GM19238 (cell line): ENCODE measurements at regions not wholly inside any gene's neighbourhood (a gene's known extent, or its start where the extent isn't known, plus 50 kb on each side); places are given as distances from the start of the nearest gene placed in this dataset.
"Not testable (repeated sequence)": the region's sequence is repeated elsewhere in the genome, so short reads cannot be mapped to it uniquely, and the experiment has no call there.

Source experiments
- DNase-seq: peaks from one replicate; pipeline ENCODE4 v3.0.0; 2011; ENCODE audit warnings: low spot score; ENCODE audit not compliant: insufficient read length

DNA sequence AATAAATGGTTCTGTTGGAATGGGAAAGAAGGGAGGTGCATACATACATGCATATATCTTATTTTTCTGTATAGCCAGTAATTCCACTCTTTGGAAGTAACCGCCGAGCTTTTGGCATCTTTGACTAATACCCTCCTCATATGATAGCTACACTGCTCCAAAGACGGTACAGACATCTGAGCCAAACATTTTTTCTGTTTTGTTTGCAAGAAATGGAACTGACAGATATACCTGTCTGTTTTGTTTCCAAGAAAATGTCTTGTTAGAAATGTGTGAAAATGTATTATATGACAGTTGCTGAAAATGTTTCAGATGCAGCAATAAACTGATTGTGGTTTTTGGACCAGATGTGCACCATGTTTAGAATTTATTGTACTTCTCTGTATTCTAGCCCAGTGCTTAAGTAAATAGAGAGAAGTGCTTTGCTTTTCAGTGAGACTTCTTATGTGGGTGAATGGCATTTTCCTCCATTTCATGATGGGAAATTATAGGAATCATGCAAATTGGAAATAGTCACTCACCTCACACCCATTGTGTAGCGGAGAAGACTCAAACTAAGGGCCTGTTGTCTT lies 396.9 kb downstream of the KCNRG start:
- DNase-seq = no peak

DNA sequence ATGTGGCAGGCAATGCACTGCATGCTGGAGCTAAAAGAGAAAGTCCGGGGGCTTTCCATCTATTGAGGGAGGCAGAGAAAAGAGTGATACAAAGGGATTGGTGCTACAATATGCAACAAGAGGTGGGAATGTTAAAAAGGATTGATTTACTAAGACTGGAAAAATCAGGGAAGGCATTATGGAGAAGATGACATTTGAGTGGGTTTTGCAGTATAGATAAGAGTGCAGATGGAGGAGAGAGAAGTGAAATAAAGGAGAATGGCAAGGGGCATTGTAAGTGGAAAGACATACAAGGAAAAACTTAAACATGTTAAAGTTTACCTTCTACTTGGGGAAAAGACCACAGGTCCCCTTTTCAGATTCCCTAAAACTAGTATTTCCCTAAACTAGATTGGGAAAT lies 399.4 kb downstream of the KCNRG start:
- no peak for DNase-seq

DNA sequence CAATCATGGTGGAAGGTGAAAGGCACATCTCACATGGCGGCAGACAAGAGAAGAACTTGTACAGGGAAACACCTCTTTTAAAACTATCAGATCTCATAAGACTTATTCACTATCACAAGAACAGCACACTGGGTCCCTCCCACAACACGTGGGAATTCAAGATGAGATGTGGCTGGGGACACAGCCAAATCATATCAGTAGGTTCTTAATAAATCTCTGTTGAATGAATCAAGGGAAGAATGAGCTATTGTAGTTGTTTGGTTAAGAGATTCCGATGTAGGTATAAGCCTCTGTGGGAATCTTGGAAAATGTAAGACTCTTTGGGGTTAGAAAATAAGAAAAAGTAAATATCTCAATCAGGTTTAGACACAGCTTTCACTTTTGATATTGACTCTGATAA lies 400.2 kb downstream of the KCNRG start:
- DNase-seq = no peak

DNA sequence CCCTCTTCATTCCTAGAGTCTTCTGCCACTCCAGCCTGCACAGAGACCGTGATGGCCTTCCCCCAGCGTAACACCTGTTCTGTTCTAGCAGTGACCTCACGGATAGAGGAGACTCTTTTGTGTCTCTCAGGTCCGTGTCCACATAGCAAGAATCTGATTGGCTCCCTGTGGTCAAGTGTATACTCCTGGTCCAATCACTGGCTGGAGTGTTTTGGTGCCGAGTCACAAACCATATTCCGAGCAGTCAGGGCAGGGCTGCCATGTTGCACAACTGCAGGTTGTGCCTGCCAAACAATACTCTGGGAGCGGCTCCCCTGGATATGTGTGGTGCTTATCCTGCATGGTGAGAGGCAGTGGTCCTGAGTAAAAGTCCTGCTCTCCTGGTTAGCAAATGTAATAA lies 402.4 kb downstream of the KCNRG start:
- no peak for DNase-seq

DNA sequence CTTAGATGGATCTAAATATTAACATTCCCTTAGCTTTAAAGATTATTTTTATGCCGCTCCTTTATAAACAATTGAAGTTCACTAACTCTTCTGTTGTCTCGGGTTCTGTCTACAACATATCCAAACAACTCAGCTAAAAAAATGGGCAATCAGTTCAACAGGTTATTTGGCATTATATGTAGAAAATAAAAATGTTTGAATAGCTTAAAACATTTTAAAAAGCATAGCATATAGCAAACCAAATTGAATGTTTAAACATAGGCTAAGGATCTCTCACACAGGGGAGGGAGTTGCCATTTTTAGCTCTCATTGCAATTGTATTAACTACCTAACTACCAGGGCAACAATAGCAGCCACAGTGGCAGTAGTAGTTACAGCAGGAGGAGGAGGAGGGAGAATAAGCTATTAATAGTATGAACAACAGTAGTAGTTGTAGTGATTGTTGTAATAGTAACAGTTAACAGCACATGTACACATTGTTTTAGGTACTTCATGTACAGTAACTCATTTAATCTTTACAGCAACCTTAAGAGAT lies 404.2 kb downstream of the KCNRG start:
- no peak for DNase-seq

DNA sequence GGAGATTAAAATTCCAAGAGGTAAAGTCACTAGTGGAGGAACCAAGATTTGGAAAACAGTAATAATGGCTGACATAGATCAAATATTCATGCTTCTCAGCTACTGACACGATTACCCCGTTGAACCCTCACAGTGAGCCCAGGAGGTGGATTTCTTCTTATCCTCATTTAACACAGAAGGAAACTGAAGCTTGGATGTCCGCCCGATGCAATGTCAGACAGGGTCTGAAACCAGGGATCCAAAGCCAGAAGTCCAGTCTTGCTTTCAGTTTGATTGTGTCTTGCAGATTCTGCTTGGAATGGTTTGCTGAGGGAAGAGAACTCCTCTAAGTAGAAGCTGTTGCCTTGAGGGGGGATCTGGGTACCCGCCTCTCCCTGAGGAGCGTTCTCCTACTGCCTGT lies 404.7 kb downstream of the KCNRG start:
- DNase-seq = no peak

DNA sequence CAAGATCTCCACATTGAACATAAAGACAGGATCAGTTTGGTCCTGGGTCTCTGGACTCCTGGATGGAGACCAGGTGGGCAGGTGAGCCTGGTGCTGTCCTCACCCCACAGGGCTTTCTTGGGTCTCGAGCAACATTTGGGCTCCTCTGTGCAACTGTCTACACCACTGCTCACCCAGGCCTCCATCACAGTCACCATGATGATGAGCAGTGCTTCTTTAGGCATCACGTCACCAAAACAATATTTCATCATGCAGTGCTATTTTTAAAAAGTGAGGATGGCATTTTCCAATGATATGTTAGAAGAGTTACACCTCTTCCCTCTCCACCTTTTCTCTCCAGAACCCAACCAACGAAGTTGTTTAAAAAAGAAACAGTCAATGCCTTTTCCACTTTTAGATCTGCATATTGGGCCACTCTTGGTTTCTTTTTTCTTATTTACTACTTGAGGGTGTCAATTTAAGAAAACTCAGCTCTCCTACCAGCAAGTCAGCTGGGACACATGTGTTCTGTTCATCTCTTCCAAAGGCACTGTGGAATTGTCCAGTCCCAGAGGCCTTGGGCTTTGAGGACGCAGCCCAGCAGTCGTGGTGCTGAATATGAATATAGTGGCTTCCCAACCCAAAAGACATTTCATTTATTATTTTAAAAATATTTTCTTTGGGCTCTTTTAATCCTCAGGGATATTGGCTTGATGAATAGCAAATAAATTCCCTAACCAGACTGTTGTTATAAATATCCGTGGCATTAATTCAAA lies 405.7 kb downstream of the KCNRG start:
- no peak for DNase-seq

DNA sequence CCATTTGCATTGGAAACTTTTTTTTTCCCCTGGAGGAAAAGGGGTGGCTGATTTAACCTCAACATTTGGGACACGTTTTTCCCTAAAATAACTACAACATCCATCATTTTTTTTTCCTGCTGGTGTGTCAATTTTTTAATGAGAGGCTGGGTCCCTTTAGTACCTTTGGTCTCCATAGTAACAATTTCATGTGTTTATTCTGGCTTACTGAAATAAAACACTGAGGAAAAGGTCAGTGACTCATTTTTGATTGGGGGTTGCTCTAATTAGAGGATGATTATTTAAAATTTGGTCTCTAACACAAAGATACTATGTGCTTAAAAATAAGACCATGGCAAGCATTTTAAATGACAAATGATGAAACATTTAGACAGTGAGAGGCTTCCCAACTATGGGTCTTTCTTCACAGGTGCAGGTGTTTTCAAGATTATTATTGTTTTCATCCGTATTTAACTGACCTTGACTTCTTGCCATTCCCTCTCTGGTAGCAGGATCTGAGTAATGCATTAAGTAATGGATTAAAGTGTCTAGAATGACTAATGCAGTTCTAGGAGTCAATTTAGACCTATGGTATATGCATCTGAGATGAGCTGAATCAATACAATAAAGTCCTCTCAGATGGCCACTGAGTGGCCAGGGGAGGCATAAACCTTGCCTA lies 406.4 kb downstream of the KCNRG start:
- DNase-seq = no peak

DNA sequence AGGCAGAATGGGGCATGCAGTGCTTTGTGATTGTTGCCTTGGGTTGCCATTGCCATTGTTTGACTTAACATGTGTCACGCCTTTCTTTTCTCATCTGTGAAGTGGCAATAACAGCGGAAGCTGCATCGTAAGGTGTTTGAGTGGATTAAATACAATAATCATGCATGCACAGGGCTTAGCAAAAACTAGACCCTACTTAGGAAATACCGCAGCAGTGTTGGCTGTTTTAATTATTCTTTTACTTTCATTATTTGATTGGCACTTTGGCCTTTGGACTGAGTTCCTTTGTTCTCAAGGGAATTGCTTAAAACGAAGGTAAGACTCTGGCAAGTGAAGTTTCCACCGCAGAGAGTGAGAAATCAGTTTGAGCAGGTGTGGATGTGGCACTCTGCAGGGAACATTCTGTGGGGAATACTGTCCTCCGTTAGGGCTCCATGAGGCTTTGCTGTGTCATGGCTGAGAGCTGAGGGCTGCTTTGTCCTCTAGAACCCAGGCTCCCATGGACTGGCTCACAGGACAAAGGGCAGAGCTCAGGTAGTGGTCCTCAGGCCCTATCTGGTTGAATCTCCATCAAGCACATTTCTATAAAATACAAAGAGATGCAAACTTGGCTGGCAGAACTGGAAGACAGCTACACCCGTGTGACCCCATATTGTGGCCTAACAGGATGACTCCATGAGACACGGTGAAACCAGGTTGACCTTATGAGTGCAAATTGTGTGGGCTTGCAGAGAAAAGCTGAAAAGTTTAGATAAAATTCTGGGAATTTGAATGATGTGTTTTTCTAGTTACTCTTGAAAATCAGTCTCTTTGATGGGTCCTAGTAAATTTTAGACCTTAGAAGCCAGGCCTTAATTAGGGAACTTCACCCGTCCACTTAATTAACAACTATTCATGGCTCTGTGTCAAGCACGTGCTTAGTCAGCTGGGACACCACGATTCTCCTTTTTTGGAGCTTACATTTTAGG lies 407.2 kb downstream of the KCNRG start:
- DNase-seq = no peak

DNA sequence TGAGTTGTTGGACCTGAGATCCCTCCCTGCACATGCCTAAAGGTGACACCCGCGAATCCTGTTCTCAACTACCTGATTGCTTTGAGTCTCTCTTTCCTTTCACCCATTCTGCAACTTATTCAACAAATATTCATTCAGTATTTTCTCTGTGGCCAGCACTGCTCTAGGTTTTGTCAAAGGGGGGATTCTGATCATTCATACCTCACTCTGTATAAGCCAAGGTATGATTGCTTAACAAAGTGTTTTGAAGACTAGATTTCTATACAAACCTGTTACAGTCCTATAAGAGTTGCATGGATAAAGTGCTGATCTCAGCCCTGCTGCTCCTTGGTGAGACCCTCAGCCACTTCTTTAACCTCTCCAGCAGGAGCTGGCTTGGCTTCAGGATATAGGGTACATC lies 409.7 kb downstream of the KCNRG start:
- DNase-seq = no peak

DNA sequence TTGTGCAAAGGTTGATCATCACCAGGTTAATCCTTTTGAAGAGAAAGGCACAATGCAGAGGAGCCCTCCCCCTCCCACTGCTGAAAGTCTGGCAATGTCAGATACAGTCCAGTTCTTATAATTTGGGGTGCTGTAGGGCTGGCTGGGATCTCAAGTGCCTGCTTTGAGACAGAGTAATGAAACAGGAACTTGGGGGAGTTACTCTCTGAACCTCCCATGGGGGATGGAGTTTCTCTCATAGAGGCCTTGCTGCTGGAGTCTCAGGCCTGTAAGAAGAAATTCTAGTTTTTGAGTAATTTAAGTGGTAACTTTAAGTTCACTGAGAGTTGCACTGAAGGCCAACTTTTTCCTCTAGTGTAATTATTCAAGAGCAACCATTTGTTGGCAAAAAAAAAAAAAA lies 410.5 kb downstream of the KCNRG start:
- DNase-seq = no peak

DNA sequence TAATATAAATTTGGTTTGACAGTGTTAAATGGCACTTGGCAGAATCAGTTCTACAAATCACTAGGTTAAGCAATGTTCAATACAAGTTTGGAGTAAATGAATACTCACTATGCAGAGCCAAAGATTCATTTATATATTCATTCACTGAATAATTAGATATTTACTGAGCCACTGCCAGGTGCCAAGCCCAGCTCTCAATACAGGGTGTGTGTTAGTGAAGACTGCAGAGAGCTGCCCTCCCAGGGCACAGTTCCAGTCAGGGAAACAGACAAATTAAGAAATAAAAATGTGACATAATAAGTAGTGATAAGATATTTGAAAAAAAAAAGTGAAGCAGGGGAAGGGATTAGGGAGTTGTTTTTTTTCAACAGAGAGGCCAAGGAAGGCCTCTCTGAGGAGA lies 411.7 kb downstream of the KCNRG start:
- no peak for DNase-seq

DNA sequence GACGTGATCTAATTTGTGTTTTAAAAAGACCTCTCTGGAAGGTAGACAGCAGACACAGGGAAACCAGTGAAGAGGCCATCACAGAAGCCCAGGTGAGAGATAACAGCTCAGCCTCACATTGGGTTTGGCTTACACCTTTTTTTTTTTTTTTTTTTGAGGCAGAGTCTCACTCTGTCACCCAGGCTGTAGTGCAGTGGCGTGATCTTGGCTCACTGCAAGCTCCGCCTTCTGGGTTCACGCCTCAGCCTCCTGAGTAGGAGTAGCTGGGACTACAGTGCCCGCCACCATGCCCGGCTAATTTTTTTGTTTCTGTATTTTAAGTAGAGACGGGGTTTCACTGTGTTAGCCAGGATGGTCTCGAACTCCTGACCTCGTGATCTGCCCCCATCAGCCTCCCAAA lies 412.3 kb downstream of the KCNRG start:
- not testable (repeated sequence) for DNase-seq

DNA sequence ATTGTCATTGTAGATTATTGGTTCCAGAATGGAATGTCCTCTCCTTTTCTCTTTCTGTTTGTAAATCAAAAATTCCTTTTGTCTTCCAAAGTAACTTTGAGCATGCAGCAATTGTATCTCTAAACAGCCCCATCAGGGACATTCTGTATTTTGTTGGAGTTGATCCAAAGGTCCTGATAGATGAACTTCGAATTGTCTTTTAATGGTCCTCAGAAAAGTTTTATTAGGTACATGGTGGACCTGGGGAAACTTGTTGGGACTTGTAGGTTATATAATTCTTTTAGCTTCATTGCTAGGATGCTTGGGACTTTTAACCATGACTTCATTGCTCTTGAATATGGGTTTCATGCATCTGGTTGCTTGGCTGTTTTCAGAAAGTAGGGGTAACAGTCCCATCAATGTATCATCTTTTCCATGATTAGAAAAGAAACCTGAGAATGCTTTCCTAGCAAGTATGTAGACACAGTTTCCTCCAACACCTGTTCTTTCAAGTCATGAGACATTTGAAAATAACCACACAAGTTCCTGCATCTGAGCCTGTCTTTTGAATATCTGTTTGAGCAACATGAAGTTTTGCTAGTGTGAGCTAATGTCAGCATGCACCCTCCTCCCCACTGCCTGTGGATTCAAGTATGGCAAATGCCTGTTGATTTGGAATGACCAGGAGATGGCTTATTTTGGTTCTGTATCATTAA lies 413.1 kb downstream of the KCNRG start:
- DNase-seq = no peak

DNA sequence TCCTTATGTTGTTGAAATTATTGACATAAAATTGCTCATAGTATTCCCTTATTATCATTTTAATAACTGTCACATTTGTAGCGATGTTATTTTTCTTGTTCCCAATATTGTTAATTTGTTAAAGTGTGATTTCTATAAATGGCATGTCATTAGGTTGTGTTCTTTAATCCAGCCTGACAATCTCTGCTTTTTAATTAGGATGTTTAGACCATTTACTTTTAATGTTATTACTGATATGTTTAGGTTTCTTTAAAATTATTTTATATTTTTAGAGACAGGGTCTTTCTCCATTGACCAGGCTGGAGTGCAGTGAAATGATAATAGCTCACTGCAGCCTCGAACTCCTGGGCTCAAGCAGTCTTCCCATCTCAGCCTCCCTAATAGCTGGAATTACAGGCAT lies 408.5 kb downstream of the DLEU7 start:
- no peak for DNase-seq

DNA sequence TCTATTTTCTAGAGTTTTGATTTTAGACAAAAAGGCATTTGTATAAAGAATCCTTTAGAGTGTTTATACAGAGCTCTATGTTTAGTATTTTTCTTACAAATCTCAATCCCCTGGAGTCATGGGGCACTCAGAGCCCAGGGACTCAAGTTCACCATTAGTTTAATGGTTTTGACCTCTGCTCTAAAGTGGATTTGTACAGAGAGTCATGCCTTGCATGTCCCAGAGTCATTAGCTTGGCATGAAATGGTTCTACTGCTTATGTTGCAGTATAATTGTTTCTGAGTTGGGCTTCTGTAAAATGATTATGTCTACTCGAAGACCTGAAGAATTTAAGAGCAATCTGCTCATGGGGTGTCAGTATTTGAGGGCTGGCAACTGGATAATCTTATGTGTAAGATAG lies 406.2 kb downstream of the DLEU7 start:
- no peak for DNase-seq

DNA sequence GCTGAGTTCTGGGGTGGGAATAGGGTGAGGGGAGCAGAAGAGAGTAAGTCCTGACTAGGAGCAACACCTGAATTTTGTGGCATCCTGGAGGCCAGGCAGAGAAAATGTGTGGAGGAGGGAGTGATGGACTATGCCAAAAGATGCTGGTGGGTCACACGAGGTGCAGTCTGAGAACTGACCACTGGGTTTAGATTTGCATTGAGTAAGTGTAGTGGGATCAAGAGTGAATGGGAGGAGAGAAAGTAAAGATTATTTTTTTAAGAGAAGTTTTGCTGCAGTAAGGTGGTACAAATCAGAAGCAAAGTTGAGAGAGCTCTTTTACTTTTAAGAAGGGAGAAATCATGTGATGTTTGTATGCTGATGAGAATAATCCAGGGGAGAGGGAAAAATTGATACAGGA lies 405.1 kb downstream of the DLEU7 start:
- no peak for DNase-seq

DNA sequence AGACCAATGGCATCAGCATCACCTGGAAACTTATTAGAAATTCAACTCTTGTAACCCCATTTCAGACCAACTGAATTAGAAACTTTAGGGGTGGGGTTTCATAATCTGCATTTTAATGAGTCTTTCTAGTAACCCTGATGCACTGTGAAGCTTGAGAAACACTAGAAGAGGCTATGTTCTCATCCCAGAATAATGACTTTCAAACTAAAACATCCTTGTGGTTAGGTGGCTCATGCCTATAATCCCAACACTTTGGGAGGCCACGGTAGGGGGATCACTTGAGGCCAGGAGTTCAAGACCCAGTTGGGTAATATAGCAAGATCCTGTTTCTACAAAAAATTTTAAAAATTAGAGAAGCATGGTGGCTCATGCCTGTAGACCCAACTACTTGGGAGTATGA lies 402.4 kb downstream of the DLEU7 start:
- no peak for DNase-seq

DNA sequence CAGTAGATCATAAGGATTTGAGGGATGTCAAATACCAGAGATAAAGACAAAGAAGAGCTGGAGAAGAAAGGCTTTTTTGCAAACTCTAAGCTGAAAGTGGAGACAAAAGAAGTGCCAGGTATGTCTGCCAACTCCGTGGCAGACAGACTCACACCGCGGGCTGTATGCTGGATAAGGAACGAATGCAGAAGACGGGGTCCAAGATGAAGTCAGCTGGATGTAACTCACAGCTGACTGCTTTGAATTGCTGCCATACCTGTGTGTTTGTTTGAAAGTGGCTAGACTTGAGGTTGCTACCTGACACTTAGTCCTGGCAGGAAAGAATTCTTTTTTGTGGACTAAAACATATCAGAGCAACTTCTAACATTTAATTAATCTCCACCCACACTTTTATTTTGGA lies 398.8 kb downstream of the DLEU7 start:
- no peak for DNase-seq

DNA sequence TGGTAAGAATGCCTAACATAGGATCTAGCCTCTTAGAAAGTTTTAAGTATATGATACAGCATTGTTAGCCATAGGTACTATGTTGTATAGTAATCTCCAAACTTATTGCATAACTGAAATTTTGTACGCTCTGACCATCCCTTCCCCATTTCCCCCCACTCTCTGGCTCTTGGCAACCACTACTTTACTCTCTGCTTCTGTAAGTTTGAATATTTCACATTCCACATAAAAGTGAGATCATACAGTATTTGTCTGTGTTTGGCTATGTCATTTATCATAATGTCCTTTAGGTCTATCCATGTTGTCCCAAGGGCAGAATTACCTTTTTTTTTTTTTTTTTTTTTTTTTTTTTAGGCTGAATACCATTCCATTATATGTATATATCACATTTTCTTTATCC lies 396.9 kb downstream of the DLEU7 start:
- no peak for DNase-seq

DNA sequence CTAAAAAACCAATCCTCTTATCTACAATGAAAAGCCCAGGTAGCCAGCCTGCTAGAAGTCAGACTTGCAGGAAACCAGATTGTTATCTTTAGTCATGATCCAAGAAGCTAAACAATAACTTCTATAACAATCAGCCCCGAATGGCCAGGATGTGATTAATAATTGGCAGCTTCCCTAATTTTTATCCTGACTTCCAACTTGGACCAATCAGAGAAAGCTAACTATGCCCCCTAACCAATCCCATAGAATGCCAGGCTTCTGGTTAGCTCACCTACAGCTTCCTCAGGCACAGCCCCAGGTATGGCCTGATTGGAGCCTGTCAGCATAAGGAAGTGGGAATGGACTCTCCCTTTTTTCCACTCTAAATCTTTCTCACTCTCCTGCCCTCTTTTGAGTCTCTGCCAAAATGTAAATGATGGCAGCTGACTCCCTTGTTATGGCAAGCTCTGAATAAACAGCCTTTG lies 394.9 kb downstream of the DLEU7 start:
- no peak for DNase-seq
